HG02623 (cell line): ENCODE measurements at regions not wholly inside any gene's neighbourhood (a gene's known extent, or its start where the extent isn't known, plus 50 kb on each side); places are given as distances from the start of the nearest gene placed in this dataset.

ENCODE experiments used
- ATAC-seq: cut with Tn5 transposase; IDR thresholded peaks from one replicate; pipeline ENCODE4 v1.9.1; 2021; ENCODE audit warnings: moderate library complexity; ENCODE audit not compliant: unreplicated experiment

DNA sequence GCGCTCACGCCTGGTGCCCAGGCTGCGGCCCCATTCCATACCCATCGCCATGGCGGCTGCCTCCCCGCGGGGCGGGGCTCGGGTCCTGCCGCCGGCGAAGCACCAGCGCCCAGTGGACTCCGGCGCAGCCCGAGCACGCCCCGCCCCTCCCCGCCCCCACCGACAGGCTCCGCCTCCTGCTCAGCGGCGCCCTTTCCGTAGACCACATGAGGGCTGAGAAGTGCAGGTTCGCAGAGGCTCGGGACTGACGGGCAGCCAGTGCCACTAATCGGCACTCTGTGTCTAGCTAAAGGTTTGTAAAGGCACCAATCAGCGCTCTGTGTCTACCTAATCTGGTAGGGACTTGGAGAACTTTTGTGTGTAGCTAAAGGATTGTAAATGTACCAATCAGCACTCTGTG, 352.2 kb upstream of the AMELY start:
- ATAC-seq: no peak

DNA sequence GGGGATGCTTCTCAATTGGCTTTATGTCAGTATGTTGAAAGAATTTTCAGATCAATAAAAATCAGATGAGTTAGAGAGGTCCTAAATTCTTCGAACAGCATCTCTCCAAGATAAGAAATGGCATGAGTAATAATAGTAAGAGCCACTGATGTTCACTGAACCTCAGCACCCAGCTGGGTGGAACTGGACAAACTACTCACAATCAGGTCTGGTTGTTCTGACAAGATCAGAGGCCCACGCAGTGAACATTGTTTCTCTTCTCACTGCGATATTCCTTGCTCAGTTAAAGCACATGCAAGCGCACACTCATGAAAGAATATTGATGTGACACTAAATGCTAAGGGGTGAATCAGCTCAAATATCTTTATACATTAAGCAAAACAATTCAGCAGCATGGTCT, 351.0 kb upstream of the AMELY start:
- ATAC-seq: no peak

DNA sequence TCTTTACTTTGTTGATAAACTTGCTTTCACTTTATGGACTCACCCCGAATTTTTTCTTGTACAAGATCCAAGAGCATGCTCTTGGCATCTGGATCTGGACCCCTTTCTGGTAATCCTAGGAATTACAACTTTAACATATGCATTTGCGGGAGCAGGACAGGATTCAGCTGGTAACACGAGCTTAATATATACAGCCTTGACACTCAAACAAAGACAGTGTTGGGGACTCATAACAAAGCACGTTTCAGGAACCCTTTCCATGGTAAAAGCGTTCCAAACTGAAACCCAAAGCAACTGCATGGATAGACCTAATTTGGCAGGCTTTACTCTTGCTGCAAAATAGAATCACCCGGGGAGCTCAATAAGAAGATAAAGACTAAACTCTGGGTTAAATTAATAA, 349.7 kb upstream of the AMELY start:
- ATAC-seq: no peak

DNA sequence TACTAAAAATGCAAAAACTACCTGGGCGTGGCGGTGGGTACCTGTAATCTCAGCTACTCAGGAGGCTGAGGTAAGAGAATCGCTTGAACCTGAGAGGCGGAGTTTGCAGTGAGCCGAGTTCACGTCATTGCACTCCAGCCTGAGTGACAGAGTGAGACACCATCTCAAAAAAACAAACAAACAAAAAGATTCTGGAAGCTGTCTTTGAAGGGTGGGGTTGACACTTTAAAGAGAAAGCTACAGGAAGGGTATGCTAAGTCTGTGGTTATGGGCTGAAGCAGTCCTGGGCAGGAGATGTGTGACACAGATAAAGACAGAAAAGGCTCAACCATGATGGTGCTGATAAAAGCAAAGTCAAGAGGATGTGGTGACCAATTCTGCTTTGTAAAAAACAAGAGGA, 328.5 kb upstream of the AMELY start:
- no peak for ATAC-seq

DNA sequence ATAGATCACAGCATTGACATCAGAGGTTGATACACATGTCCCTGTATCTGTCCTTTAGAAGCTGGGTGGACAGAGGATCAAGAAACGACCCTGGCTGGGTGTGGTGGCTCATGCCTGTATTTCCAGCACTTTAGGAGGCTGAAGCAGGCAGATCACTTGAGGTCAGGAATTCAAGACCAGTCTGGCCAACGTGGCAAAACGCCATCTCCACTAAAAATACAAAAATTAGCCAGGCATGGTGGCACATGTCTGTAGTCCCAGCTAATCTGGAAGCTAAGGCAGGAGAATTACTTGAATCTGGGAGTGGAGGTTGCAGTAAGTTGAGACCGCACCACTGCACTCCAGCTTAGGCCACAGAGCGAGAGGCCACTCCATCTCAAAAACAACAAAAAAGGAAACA, 300.4 kb upstream of the AMELY start:
- ATAC-seq: no peak

DNA sequence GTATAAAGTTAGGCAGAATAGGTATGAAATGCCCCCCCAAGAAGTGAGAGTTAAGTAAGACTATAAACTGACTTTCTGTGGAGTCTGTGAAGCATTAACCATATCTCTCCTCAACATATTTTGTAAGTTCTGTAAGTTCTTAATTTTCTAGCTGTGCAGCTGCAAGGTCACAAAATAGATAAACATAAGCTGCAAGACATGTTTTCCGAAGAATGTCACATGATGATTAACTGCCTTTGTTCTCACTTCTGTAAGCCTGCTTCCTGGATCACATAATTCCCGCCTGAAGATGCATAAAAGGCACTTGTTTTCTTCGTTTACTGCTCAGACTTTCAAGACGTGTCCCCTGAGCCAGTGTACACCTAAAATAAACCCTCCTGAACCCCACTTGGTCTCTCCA, 292.9 kb upstream of the AMELY start:
- no peak for ATAC-seq

DNA sequence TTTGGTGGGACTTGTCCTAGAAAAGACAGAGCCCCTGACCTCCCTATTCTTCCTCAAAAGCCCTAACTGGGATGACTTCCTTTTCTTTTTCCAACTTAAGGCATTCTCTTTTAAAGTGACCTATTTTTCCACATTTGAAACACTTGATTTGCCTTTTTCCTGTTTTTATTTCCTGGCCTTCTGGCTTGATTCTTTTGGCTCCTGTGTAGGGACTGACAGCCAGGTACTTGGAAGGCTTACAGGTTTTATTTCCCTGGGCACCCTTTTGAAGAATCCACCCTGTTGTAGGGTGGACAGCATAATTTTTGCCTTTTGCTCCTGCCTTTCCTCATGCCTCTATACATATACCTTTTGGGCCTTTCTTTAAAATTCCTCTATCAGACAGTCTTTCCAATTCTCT, 271.0 kb upstream of the AMELY start:
- no peak for ATAC-seq

DNA sequence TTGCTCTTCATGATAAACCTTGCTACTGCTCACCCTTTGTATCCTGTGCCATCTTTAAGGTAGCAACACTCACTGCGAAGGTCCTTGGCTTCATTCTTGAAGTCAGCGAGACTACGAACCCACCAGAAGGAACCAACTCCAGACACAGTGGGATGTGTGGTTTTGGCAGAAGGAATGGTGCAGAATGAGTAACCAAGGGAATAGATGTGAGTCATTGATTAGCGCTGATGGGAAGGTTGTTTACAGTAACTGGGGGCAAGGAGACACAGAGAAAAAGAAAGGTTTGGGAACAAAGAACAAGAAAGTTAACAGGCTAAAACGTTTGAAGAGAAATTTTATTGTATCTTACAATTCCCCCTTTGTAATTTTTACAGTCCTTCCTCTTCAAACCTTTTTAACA, 266.1 kb upstream of the AMELY start:
- no peak for ATAC-seq

DNA sequence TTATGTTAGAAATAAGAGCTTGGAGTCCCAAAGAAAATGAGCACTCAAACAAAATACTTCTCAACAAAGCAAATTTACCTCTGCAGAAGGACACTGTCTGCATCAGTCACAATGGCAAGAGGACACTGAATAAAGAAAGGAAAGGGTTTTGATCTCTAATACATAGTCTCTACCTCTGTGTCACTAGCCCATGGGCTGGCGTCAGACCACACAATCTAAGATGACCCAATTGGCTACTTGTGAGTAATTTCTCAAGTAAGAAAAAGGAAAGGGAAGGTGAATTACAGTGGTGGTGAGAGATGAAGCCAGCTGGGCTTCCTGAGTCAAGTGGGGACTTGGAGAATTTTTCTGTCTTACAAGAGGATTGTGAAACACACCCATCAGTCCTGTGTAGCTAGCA, 257.9 kb upstream of the AMELY start:
- ATAC-seq: no peak

DNA sequence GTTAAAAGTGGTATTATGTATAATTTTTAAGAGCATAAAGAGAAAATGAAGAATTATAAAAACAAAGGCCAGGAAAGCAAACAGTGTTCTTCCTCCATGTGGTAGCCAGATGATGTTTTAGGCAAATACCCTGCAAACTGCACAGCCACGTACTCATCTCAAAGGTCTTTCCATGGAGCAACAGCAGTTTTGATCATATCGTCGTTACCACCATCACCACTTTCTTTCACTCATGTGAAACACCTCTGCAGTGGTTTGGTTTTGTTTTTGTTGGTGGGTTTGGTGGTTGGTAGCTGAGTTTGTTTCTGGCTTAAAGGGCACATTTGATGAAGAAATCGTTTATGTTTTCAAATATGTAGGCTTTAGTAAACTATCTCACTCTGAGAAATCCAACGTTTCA, 229.9 kb upstream of the AMELY start:
- ATAC-seq: no peak
